ENCODE measurements at regions not wholly inside any gene's neighbourhood (a gene's known extent, or its start where the extent isn't known, plus 50 kb on each side); places are given as distances from the start of the nearest gene placed in this dataset.

DNA sequence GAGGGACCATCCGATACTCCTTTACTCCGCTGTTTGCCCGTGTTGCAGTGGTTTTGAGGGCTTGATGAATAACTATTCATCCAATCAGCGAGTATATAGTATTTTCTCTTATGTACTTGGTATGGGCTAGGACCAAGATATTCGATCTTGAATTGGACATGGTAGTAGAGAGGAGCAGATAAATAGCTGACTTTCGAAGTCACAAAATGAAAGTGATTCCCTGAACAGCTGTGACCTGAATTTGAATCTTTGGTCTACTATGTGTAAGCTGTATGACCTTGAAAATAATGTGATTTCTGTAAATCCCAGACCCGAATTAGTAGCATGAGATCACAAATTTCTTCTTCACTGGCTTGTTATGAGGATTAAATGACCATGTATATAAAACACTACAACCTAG is 134.4 kb downstream of the TUSC1 start:
- no peak for DNase-seq
- Mint-ChIP-seq H3K9me3 (no peaks in the 10 kb centered on the region), H3K36me3 (ENCODE audit: low read depth) (no peaks in the 10 kb centered on the region), H3K4me3 (no peak overlapping the region), H3K27me3 (ENCODE audit: low read depth, poor library complexity) (no peaks in the 10 kb centered on the region), H3K27ac (no peak overlapping the region), H3K4me1 (peaks cover 7% of the 10 kb centered on the region)
- TF ChIP-seq, protein P1, sequence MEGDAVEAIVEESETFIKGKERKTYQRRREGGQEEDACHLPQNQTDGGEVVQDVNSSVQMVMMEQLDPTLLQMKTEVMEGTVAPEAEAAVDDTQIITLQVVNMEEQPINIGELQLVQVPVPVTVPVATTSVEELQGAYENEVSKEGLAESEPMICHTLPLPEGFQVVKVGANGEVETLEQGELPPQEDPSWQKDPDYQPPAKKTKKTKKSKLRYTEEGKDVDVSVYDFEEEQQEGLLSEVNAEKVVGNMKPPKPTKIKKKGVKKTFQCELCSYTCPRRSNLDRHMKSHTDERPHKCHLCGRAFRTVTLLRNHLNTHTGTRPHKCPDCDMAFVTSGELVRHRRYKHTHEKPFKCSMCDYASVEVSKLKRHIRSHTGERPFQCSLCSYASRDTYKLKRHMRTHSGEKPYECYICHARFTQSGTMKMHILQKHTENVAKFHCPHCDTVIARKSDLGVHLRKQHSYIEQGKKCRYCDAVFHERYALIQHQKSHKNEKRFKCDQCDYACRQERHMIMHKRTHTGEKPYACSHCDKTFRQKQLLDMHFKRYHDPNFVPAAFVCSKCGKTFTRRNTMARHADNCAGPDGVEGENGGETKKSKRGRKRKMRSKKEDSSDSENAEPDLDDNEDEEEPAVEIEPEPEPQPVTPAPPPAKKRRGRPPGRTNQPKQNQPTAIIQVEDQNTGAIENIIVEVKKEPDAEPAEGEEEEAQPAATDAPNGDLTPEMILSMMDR (IDR thresholded peaks at IDR 0.05): no peak

- Mint-ChIP-seq H3K36me3 (ENCODE audit: low read depth) (no peaks in the 10 kb centered on the region), H3K4me3 (no peak overlapping the region), H3K9me3 (no peaks in the 10 kb centered on the region), H3K27ac (no peak overlapping the region), H3K4me1 (peaks cover 7% of the 10 kb centered on the region), H3K27me3 (ENCODE audit: low read depth, poor library complexity) (no peaks in the 10 kb centered on the region)
- no peak for DNase-seq
- TF ChIP-seq, protein P1 (IDR thresholded peaks at IDR 0.05): no peak
Measured at GRCh38 chr9:25542319-25542718, 135.9 kb downstream of the TUSC1 start.

- Mint-ChIP-seq H3K27me3 (ENCODE audit: low read depth, poor library complexity) (no peaks in the 10 kb centered on the region), H3K4me1 (peaks cover 7% of the 10 kb centered on the region), H3K27ac (no peak overlapping the region), H3K4me3 (no peak overlapping the region), H3K9me3 (no peaks in the 10 kb centered on the region), H3K36me3 (ENCODE audit: low read depth) (no peaks in the 10 kb centered on the region)
- DNase-seq: no peak
- TF ChIP-seq, protein P1 (IDR thresholded peaks at IDR 0.05): no peak
Measured at GRCh38 chr9:25537808-25538207, 140.4 kb downstream of the TUSC1 start.

GRCh38 chr9:25519286-25519685 is 159.0 kb downstream of the TUSC1 start:
- Mint-ChIP-seq H3K9me3 (no peaks in the 10 kb centered on the region), H3K36me3 (ENCODE audit: low read depth) (no peaks in the 10 kb centered on the region), H3K4me1 (no peaks in the 10 kb centered on the region), H3K27ac (no peak overlapping the region), H3K4me3 (no peak overlapping the region), H3K27me3 (ENCODE audit: low read depth, poor library complexity) (no peaks in the 10 kb centered on the region)
- TF ChIP-seq, protein P1 (IDR thresholded peaks at IDR 0.05): no peak
- no peak for DNase-seq

DNA sequence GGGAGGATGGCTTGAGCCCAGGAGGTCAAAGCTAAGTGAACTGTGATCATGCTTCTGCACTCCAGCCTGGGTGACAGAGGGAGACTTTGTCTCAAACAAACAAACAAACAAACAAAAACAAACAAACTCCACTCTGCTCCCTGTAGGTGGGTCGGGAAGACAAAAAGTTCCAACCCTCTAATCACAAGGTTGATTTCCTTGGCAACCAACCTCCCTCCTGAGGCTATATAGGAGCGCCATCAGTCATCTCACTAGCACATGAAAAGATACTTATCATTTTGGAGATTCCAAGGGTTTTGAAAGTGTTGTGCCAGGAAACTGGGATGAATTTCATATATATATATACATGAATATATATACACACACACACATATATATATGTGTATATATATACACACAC is 160.5 kb downstream of the TUSC1 start:
- no peaks in the 10 kb centered on the region for H3K36me3 Mint-ChIP-seq (ENCODE audit: low read depth)
- H3K4me1 Mint-ChIP-seq: no peaks in the 10 kb centered on the region
- TF ChIP-seq, protein P1 (IDR thresholded peaks at IDR 0.05): no peak
- H3K27me3 Mint-ChIP-seq (ENCODE audit: low read depth, poor library complexity): no peaks in the 10 kb centered on the region
- no peaks in the 10 kb centered on the region for H3K9me3 Mint-ChIP-seq
- DNase-seq: no peak
- no peak overlapping the region for H3K27ac Mint-ChIP-seq
- no peak overlapping the region for H3K4me3 Mint-ChIP-seq

- Mint-ChIP-seq H3K4me3 (no peak overlapping the region), H3K27ac (no peak overlapping the region), H3K27me3 (ENCODE audit: low read depth, poor library complexity) (no peaks in the 10 kb centered on the region), H3K4me1 (no peaks in the 10 kb centered on the region), H3K9me3 (no peaks in the 10 kb centered on the region), H3K36me3 (ENCODE audit: low read depth) (no peaks in the 10 kb centered on the region)
- TF ChIP-seq, protein P1 (IDR thresholded peaks at IDR 0.05): no peak
- DNase-seq: no peak
Measured at GRCh38 chr9:25513509-25514033, 164.7 kb downstream of the TUSC1 start.

Measured in nephron progenitor cell (in vitro differentiated cells).